ENCODE measurements at regions not wholly inside any gene's neighbourhood (a gene's known extent, or its start where the extent isn't known, plus 50 kb on each side); places are given as distances from the start of the nearest gene placed in this dataset.
"Not testable (repeated sequence)": the region's sequence is repeated elsewhere in the genome, so short reads cannot be mapped to it uniquely, and the experiment has no call there.

DNA sequence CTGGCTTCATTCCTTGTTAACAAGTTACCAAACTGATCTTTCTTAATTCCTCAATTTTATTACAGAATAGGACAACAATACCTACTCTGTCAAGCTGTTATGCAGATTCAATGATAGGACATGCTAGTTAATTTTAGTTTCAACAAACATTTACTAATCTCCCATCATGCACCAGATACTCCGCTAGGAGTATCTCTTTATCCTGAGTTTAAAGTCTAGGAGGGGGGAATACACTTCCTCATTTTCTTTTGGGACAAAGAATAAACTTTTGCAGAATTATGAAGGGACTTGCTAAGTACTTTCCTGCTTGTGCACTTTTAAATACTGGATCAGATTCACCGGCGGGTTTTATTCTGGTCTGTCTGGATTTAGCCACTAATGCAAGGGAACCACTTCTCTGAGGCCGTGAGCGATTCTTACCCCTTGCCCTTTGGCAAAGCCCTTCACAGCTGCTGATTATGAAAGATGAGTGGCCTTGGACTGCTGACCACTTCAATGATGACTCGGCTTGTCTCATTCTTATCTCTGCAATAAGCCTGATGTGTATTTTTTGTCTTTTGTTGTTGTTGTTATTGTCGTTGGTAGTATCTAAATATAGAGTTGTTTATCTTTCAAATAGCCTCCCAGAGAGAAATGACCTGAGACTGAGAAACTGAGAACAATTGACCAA is 73.9 kb downstream of the RMI1 start:
- DNase-seq, result no peak

DNA sequence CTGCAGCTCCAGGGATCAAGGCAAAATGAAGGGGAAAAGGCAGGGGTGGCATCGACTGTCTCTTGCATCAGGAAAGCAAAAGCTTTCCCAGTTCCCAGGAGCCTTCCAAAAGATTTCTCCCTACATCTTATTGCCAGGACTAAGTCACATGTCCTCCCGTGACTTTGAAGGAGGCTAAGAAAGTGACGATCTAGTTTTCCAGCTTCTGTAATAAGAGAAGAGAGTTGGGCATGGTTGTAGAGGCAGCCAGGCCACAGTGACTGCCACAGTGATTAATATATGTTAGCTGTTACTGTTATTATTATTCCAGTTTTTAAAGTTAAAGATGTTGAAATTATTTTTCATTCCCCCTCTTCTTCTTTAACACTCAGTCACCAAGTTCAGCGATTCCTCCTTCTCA is 77.1 kb downstream of the RMI1 start:
- DNase-seq, result no peak

DNA sequence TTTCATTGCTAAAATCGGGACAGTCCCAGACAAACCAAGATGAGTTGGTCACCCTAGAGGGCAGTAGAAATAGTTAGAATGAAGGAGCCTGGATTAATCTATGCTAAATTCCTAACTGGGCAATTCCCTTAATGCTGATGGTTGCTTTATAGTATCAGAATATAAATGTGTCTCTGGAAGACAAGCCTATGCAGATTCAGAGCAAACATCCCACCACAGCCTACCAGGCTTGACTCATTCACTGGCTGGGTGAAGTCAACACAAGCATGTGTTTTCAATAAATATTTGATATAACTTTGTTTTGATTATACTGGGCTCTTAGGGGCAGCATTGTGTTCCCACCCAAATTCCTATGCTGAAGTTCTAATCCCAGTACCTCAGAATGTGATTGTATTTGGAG is 79.3 kb downstream of the RMI1 start:
- no peak for DNase-seq

DNA sequence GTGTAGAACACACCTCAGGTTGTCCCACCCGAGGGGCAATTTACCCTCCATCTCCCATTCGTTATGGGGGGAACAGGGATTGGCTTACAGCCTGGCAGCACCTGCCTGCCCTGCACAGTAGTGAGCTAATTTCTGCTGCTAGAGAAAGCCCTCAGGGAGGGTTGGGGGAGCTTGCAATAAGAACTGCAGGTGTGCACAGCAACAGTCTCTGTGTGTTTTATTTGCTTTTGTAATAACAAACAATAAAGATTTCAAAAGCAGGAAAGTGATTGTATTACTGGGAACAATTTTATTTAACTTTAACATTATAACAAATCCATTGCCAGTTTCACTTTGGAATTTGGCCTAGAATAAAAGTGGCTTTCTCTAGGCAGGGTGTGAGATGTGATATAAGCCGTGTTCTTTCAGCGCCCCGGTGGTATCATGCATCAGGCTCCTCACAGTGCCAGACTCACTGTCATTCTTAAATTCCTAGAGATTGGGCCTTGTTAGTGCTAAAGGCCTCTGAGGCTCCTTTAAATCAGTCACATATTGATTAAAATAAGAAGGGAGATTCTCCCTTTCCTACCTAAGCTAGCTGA is 81.1 kb downstream of the RMI1 start:
- peak; percentile 24 for DNase-seq

DNA sequence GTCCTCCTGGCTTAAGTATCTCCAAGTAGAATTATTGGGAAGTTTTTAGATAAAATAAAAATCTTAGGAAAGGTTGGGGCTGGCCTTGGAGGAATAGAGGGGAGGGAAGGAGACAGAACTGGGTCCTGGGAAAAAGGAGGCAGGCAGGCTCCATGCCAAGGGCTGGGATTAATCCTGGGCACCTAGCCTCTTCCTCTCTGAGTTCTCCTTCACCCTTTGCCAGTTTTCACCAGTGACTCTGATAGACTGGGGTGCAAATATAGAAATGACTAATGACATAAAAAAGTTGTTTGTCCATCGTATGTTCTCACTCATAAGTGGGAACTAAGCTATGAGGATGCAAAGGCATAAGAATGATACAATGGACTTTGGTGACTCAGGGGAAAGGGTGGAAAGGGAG is 81.9 kb downstream of the RMI1 start:
- no peak for DNase-seq

DNA sequence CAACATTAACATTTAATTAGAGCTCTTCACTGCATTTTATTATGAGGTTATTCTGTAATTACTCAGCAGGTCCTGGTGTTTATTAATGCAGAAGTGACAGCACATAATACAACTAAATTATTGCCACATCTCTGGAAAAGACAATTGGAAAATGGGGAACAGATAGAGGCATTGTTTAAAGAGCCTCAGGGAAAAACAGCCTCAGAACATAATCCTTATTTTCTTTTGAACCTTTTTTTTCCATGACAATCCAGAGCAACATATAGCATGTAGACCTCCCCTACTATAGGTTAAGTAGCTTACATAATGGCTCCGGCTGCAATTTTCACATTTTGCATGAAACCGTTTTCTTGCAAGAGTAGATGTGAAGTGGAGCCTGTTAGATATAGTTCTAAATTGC is 87.2 kb downstream of the RMI1 start:
- DNase-seq, result no peak

DNA sequence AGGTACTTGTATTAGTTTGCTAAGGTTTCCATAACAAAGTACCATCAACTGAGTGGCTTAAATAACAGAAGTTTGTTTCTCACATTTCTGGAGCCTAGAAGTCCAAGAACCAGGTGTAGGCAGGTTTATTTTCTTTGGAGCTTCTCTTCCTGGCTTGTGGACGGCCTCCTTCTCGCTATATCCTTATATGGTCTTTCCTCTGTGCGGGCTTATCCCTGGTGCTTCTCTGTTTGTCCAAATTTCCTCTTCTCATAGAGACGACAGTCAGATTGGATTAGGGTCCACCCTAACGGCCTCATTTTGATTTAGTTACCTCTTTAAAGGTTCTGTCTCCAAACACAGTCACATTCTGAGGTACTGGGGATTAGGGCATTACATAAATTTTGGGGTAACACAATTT is 88.3 kb downstream of the RMI1 start:
- DNase-seq, result no peak

DNA sequence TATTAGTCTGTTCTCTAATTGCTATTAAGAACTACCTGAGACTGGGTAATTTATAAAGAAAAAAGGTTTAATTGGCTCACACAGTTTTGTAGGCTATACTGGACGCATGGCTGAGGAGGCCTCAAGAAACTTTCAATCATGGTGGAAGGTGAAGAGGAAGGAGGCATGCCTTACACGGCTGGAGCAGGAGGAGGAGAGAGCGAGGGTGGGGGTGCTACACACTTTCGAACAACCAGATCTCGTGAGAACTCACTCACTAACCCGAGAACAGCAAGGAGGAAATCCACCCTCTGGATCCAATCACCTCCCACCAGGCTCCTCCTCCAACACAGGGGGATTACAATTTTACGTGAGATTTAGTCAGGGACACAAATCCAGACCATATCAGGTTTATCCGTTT is 90.0 kb downstream of the RMI1 start:
- DNase-seq, result no peak

DNA sequence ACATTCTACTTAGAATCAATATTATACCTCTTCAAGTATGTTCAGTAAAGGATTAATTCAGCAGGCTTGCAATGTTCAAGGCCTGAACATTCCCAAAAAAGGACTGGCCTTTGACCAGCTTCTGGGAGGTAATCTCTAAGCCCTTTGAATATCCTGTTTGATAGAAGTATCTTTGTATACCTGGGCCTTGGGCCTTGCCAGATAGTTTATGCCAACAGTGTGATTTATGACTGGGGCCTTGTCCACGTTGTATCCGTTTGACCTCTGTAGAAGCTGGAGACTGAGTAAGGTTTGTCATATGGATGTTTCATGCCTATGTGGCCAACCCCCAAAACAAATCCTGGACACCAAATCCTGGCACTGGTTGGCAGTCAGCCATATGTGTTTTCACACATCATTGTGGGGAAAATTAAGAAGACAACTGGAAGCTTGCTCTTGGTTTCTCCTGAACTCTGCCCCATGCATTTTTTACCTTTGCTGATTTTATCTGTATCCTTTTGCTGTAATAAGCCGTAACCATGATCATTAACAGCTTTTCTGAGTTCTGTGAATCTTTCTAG is 92.1 kb downstream of the RMI1 start:
- no peak for DNase-seq

DNA sequence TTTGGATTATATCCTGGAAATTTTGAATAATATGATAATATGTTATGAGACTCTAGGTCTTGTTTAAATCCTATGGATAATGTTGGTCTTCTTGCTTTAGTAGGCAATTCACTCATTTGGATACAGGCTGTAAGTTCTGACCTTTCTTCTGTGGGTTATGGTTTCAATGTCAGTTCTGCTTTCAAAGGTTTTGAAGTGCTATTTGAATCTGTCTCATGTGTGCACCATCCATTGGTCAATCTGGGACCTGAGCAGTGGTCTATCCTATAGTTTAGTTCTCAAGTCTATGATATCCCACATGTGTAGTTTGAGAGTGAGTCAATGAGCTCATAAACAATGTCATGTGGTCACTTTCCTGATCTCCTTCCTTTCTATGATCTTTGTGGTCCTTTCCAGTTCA is 94.4 kb downstream of the RMI1 start:
- DNase-seq, result no peak

DNA sequence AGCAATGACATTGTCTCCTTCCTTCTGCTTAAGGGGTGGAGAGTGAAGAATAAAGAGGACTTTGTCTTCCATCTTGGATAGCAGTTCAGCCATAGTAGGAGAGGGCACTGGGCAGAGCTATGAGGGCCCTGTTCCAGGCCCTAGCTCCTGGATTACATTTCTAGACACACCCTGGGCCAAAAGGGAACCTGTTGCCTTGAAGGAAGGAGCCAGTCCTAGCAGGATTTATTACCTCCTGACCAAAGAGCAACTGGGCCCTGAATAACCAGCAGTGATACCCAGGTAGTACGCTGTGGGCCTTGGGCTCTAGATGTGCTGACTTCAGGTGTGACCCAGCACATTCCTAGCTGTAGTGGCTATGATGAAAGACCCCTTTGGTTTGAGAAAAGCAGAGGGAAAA is 95.8 kb downstream of the RMI1 start:
- DNase-seq, result no peak

DNA sequence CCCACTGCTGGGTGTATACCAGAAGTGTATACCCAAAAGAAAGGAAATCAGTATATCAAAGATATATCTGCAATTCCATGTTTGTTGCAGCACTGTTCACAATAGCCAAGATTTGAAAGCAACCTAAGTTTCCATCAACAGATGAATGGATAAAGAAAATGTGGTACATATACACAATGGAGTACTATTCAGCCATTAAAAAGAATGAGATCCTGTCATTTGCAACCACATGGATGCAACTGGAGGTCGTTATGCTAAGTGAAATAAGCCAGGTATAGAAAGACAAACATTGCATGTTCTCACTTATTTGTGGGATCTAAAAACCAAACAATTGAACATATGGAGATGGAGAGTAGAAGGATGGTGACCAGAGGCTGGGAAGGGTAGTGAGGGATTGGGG is 97.2 kb downstream of the RMI1 start:
- DNase-seq, result not testable (repeated sequence)

DNA sequence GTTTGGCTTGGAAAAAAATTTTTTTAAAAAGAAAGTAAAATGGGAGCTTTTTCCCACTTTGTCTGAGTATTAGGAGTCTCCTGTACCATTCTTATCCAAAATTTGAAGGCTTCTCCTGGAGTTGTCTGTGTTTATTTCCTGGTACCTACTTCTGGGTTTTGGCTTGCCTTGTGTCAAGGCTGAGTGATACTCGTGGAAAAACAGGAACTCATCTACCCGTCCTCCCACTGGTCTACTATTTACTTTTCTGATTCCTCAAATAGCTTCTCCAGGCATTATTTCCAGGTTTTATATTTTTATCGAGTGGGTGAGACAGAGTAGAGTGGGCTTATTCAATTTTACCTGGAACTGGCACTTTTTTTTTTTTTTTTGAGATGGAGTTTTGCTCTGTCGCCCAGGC is 99.4 kb downstream of the RMI1 start:
- no peak for DNase-seq

DNA sequence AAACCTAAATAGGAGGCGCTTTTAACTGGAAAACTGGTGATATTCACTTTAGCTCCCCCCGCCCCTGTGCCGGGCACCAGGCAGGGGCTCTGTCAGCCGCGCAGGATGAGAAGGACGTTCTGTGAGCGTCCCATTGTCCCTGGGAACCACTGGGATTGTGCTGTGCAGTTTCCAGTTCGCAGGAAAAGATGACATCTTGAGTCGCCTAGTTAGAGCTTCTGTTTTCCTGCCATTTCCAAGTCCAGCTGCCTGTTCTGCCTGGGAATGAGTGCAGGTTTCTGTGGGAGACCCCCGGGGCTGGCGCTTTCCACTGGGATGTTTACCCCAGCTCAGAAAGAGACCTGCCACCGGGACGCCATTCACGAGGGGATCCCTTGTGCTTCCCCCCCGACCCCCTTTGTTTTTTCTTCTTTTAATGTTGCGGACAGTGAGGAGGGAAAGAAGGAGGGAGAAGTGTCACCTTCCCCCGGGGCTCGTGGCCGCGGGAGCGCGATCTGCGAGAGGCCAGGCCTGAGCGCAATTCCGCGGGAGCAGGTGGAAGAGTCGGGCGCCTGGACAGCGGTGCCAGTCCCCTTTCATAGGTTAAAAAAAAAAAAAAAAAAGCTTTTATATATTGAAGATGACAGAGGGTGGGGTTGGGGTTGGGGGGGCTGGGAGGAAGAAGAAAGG is 121.5 kb downstream of the RMI1 start:
- no peak for DNase-seq

DNA sequence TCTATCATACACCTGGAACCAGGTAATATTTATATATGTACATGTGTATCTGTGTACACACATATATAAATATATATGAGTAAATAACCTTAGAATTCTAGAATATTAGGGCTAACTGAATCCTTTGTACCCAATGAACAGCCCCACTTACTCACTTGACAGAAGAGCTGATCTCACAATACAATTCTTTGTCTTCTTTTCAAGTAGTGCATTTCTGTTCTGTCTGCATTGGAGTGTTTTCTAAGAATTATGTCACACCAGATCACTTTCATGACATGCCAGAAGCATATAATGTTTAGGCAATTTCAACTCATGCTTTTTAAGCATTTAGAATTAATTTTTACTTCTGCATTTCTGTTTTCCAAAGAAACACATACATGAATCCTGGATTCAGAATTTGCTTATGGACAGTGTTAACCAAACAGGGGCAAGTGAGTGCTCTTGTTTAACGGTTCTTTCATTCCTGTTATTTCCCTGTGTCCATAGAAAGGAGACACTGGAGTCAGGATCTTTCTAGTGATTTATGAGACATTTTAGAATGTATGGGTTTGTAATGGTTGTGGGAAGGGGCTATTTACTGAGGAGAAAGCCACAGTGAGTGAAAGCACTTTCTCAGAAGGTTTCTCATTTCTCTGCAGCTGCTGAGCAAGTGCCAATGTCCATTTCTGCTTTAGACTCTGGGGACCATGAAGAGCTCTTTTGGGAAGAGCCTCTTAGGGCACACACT is 123.2 kb downstream of the RMI1 start:
- DNase-seq, result no peak

DNA sequence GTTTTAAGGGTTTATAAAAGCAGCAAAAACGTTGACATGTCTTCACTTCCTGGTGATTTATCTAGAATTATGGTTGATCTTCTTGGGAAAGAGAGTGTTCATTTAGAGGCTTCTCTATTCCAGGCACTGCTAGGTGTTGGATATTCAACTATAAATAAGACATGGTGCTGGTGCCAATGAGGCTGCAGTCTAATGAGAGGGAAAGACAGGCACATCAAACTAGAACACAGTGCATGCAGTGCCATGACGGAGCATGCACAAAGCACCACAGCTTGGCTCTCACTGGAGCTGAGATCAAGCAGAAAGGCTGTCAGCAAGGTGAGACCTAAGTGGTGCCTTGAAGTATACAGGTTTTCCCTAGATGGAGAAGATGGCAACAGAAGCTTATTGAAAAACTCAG is 126.5 kb downstream of the RMI1 start:
- no peak for DNase-seq

DNA sequence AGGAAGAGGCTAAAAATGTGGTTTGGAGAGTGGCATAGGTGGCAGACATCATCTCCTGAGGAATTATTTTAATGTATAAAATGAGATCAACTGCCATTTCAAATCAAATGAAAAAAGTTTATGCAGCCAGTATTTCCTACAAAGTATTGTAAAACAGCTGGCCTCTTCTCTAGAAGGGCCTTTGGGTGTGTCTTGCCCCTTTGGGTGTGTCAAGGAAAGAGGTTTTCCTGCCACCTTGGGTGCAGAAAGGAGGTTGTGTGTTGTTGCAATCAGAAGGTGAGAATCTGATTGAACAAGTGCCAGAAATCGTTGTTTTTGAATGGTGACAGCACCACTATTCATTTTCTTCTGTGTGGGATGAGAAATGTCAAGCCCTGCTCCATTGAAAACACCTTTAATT is 127.4 kb downstream of the RMI1 start:
- DNase-seq, result no peak

DNA sequence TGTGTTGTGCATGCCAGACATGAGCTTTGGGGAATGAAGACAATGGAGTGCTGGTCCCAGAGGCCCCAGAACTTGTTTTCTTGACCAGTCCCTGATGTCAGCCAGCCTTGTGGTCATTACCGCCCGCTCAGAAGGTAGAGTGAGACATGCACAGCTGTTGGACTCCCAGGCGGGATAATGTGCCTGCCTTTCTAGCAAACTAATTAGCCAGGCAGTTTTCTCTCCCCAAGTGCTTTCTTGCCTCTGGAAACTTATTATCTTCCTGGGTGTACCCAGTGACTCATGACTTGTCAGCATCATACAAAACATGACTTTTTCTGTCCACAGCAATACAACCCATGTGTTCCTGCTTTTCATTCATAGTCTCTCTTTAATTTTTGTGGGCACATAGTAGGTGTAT is 131.1 kb downstream of the RMI1 start:
- DNase-seq, result no peak

DNA sequence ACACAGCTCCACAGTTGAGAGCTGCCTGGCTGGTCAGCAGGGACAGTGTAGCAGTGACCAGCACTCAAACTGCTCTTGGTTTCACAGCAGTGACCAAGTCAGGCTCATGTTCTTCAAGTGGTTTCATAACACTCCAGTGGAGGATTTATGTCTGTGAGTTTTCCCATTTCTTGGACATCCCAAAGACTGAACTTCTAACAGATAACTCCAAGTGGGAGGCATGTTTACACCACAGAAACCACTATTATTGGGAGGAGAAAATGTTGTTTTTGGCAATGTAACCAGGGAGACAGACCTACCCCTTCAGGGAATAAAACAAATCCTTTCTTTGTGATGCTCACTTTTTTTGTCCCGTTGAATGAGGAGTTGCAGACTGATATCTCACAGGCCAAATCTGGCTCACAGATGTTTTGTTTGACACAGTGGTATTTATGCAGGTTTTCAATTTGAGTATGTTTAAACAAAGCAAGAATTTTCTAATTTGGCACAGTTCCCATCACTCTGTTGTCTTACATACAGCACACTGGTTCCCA is 141.5 kb downstream of the RMI1 start:
- DNase-seq, result peak; percentile 38

DNA sequence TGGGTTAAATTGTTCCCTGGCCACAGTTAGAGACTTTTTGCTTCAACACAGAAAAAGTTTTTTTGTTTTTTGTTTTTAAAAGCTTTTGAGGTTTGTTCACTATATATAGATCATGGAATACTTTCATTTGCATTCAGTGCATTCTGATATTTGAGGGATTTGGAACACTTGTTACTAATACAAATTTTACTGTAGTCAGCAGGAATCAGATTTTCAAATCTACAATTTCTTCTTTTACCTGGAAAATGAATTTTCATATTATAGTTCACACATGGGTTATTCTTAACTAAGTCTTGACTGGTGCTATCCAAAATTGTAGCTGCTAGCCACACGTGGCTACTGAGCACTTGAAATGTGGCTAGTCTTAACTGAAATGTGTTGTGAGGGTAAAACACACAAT is 142.0 kb downstream of the RMI1 start:
- peak; percentile 38 for DNase-seq

DNA sequence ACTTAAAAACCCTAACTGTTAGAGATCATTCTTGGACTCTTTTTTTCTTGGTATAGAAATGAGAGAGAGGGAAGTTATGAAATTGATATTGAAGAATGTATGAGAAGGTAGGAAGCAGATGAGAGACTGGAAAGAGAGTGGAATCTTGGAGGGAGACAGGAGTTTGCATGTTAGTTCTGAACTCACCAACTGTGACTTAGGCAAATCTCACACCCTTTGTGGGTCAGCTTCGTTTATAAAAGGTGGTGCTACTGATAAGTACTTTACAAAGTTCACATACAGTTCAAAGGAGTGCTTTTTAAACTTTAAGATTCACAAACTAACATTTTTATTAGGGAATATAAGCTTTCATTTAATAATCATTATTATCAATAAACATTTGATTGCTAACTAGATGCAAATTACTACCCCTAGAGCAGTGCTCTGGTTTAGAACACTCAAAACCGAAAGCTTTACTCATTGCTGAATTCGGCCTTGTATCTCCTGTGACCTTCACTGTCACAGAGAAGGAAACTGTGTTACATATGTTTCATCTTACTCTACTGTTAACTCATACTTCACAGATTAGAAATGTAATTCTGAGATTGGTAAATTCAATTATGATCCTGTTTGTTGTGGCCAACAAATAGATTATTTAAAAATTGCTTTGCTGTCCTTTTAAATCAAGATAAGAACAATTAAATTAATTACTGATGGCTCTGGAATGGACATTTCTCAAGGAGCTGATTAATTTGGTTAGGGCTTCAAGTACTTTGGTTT is 143.2 kb downstream of the RMI1 start:
- DNase-seq, result peak; percentile 30

DNA sequence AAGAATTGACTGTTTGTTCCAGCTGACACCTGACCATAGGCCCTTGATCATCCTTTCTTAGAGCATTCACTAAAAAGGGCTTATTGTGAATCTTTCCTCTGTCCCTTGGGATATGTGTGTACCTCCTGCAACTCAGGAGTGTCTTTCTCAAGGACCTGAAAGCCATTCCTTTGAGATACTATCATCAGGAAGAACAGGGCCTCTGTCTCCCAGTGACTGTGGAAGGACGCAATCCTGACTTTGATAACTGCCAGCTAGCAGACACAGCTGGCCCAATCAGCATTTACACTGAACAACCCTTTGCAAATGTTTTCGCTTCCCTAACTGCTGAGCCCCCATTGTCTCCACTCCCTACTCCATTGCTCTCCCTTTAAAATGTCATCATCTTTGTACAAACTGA is 144.4 kb downstream of the RMI1 start:
- no peak for DNase-seq

DNA sequence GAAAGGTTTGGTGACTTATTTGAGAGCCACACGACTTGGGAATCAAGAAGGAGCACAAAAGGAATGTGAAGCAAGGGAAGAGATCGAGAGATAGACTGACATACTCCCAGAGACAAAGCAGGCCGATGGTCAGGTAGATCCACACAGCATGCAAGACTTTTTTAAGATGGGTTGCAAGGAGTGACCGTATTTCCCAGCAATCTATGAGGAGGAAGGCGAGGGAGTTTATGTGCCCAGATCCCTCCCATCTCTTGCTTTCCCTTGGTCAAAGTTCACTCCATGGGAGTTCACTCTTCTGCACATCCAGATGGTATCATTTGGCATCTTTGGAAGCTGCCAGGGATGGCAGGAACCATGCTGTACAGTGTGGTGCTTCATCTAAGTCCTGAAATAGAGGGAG is 148.9 kb downstream of the RMI1 start:
- no peak for DNase-seq
